Sigmoid colon (tissue), 6 donors: ENCODE measurements at regions not wholly inside any gene's neighbourhood (a gene's known extent, or its start where the extent isn't known, plus 50 kb on each side); places are given as distances from the start of the nearest gene placed in this dataset.
"Not testable (repeated sequence)": the region's sequence is repeated elsewhere in the genome, so short reads cannot be mapped to it uniquely, and the experiment has no call there.

Experiments used
- DNase-seq: peaks from one replicate; pipeline ENCODE4 v3.0.0-alpha.2; 2019
- H3K27ac ChIP-seq, 4 donors: fragments of 200-600 bp; sonication (generic); one replicate each; pipeline ENCODE4 v1.5.1; 2016 to 2019; ENCODE audit warnings: mild to moderate bottlenecking in 1 of 4
- H3K27me3 ChIP-seq, 3 donors: fragments of 200-600 bp; sonication (generic); one replicate each; pipeline ENCODE4 v1.5.1; 2019; ENCODE audit warnings: mild to moderate bottlenecking in 1 of 3
- H3K36me3 ChIP-seq, 4 donors: fragments of 200-600 bp; sonication (generic); one replicate each; pipeline ENCODE4 v1.5.1; 2016 to 2019
- H3K4me1 ChIP-seq, 4 donors: fragments of 200-600 bp; sonication (generic); one replicate each; pipeline ENCODE4 v1.5.1; 2017 to 2019
- H3K4me3 ChIP-seq, 4 donors: fragments of 200-600 bp; sonication (generic); one replicate each; pipeline ENCODE4 v1.5.1; 2017 to 2019; ENCODE audit warnings: mild to moderate bottlenecking in 2 of 4, moderate library complexity in 1 of 4
- H3K9me3 ChIP-seq, 4 donors: fragments of 200-600 bp in 3 of 4; sonication (generic) in 3 of 4; one replicate each; pipeline versions ENCODE4 v1.5.1 to v1.6.1; 2013 to 2019
- EP300 ChIP-seq, 4 donors: sonication (generic); formaldehyde crosslinking; IDR thresholded peaks; one replicate each; pipeline ENCODE4 v1.6.1; 2017; ENCODE audit warnings: antibody characterized with exemption in 4 of 4
- POLR2A ChIP-seq, 2 donors: fragments of 450-650 bp; IDR thresholded peaks; one replicate each; pipeline ENCODE4 v1.6.1; 2016; ENCODE audit warnings: antibody characterized with exemption in 2 of 2, mild to moderate bottlenecking in 2 of 2, moderate library complexity in 2 of 2
- POLR2AphosphoS5 ChIP-seq, 4 donors: sonication (generic); formaldehyde crosslinking; IDR thresholded peaks; one replicate each; pipeline ENCODE4 v1.6.1; 2017; ENCODE audit warnings: antibody characterized with exemption in 4 of 4
- WGBS, 2 donors: extraction: QIAGEN DNeasy Blood & Tissue Kit; methylation state at CpG; one replicate each; pipeline ENCODE4 v1.1.7; 2013; 5-methylcytosine and 5-hydroxymethylcytosine counted together
- intact Hi-C: fragments of 100-400 bp; cut with DNase I; formaldehyde crosslinking; loops from one replicate; pipeline ENCODE4 v1.15.1; 2023
- TF ChIP-seq, protein P1 (sequence below), 4 experiments: fragments of 450-650 bp in 3 of 4; fragments of 200-600 bp in 1 of 4; IDR thresholded peaks; one replicate each; pipeline ENCODE4 v1.5.1; 2016 to 2019; ENCODE audit warnings: antibody characterized with exemption in 4 of 4, mild to moderate bottlenecking in 3 of 4, moderate library complexity in 2 of 4
- donor health status: healthy with polysubstance abuse.
- donor health status: healthy.

DNA sequence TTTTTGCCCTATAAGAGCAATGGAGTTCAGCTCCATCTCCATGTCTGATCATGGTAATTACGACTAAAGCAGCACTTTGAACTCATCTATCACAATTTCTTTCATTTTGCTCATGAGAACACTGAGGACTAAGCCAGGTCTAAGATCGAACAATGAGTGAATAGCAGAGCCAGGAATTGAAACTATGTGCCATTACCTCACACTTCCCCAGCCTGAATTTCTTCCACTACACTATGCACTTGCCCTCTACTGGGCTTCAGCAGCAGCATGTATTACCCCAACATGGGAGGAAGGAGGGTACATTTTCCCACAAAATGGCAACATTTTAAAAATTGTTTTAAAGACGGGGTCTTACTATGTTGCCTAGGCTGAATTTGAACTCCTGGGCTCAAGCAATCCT, 274.7 kb upstream of the FGF13 start:
- DNase-seq = no peak
- 60 to 75% methylated on average over 3 of the region's 3 CpGs for WGBS, 2 donors
- Histone ChIP-seq H3K27me3 (no peaks in the 10 kb centered on the region), H3K4me1 (no peaks in the 10 kb centered on the region), H3K9me3 (no peaks in the 10 kb centered on the region), H3K4me3 (no peak overlapping the region), H3K36me3 (no peaks in the 10 kb centered on the region), H3K27ac (no peak overlapping the region)
- no peak for TF ChIP-seq POLR2A (IDR thresholded peaks at IDR 0.05)
- intact Hi-C loops = no loop called here

DNA sequence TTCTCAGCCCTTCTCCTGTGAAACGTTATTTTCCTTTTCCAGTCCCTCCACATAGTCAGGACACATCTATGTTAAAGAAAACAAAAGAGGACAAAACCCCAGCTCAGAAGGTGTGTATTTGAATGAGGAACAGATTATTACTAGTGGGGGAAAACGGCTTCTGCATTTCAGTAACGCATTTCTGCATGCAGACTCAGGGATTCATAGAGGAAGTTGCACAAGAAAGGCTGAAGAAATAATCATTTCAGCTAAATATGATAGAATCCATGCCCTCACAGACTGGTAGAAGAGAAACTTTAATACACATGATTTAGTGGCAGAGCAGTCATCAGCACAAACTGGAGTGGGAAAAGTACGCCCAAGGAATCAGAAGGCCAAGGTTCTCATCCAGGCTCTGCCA, 270.8 kb upstream of the FGF13 start:
- TF ChIP-seq EP300 (IDR thresholded peaks at IDR 0.05) (no peak), POLR2AphosphoS5 (IDR thresholded peaks at IDR 0.05) (no peak), POLR2A (IDR thresholded peaks at IDR 0.05) (no peak)
- TF ChIP-seq, protein P1, sequence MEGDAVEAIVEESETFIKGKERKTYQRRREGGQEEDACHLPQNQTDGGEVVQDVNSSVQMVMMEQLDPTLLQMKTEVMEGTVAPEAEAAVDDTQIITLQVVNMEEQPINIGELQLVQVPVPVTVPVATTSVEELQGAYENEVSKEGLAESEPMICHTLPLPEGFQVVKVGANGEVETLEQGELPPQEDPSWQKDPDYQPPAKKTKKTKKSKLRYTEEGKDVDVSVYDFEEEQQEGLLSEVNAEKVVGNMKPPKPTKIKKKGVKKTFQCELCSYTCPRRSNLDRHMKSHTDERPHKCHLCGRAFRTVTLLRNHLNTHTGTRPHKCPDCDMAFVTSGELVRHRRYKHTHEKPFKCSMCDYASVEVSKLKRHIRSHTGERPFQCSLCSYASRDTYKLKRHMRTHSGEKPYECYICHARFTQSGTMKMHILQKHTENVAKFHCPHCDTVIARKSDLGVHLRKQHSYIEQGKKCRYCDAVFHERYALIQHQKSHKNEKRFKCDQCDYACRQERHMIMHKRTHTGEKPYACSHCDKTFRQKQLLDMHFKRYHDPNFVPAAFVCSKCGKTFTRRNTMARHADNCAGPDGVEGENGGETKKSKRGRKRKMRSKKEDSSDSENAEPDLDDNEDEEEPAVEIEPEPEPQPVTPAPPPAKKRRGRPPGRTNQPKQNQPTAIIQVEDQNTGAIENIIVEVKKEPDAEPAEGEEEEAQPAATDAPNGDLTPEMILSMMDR (IDR thresholded peaks at IDR 0.05) = no peak
- Histone ChIP-seq H3K4me3 (no peak overlapping the region), H3K36me3 (no peaks in the 10 kb centered on the region), H3K27me3 (no peaks in the 10 kb centered on the region), H3K4me1 (no peaks in the 10 kb centered on the region), H3K9me3 (no peaks in the 10 kb centered on the region), H3K27ac (no peak overlapping the region)
- DNase-seq = no peak
- 59 to 72% methylated on average over 4 of the region's 4 CpGs for WGBS, 2 donors
- intact Hi-C loops = no loop called here

DNA sequence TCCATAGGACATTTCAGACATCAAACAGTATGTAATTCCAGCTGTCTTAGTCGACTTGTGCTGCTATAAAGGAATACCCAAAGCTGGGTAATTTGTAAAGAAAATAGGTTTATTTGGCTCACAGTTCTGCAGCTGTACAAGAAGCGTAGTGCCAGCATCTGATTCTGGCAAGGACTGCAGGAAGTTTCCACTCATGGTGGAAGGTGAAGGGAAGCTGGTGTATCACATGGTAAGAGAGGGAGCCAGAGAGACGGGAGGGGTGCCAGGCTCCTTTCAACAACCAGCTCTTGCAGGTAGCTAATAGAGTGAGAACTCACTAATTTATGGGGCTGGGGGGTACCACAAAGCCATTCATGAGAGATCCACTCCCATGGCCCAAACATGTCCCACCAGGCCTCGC, 253.0 kb upstream of the FGF13 start:
- Histone ChIP-seq H3K36me3 (no peaks in the 10 kb centered on the region), H3K4me3 (no peak overlapping the region), H3K4me1 (no peaks in the 10 kb centered on the region), H3K27ac (no peak overlapping the region), H3K27me3 (no peaks in the 10 kb centered on the region), H3K9me3 (no peaks in the 10 kb centered on the region)
- TF ChIP-seq EP300 (IDR thresholded peaks at IDR 0.05) (no peak), POLR2AphosphoS5 (IDR thresholded peaks at IDR 0.05) (no peak), POLR2A (IDR thresholded peaks at IDR 0.05) (no peak)
- TF ChIP-seq, protein P1 (IDR thresholded peaks at IDR 0.05) = no peak
- intact Hi-C loops = no loop called here
- no peak for DNase-seq
- WGBS, 2 donors = 57 to 78% methylated on average over 4 of the region's 4 CpGs

DNA sequence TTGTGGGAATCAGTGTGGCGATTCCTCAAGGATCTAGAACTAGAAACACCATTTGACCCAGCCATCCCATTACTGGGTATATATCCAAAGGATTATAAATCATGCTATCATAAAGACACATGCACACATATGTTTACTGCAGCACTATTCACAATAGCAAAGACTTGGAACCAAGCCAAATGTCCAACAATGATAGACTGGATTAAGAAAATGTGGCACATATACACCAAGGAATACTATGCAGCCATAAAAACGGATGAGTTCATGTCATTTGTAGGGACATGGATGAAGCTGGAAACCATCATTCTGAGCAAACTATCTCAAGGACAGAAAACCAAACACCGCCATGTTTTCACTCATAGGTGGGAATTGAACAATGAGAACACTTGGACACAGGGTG, 250.9 kb upstream of the FGF13 start:
- H3K27ac ChIP-seq, H3K9me3 ChIP-seq, H3K27me3 ChIP-seq, H3K36me3 ChIP-seq, H3K4me1 ChIP-seq, DNase-seq, intact Hi-C loops, H3K4me3 ChIP-seq: not testable (repeated sequence)
- WGBS, 2 donors = 84 to 88% methylated on average over 3 of the region's 3 CpGs

DNA sequence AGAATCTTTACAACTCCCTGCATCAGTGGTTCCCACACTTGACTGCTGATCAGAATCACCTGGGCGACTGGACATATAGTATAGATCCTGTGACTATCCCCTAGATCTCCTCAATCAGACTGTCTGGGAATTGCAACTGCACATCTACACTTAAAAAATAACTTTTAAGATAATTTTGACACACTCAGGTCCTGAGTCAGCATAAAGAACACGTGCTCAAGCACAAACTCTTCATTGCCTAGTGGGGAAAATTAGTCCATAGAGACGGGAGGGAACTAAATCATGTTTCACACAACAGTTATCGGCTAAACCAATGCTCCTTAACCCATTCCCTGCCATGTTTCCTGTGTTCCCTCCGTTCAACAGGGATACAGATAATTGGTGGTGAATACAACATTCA, 243.5 kb upstream of the FGF13 start:
- no peak overlapping the region for H3K4me3 ChIP-seq

DNA sequence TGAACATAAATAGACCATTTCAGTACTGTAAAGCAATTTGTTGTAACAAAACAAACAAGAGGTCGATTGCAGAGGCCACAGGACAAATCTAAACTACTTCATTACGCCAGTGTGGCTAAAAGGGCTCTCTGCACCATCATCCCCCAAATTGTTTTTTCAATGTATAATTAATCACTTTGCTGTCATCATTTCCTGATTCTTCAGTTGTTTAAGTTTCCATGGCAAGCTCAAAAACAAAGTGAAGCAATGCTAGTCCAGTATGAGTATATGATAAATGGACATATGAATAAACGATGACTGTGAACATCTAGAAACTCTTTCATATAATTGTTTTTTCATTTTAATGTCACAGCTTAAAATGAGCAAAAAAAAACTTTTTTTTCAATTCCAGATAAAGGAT, 235.4 kb upstream of the FGF13 start:
- WGBS, 2 donors = 52 to 58% methylated on average over 3 of the region's 3 CpGs
- Histone ChIP-seq H3K9me3 (no peaks in the 10 kb centered on the region), H3K4me3 (no peak overlapping the region), H3K4me1 (no peaks in the 10 kb centered on the region), H3K27ac (no peak overlapping the region), H3K36me3 (no peaks in the 10 kb centered on the region), H3K27me3 (no peaks in the 10 kb centered on the region)
- TF ChIP-seq, protein P1 (IDR thresholded peaks at IDR 0.05) = no peak
- TF ChIP-seq POLR2A (IDR thresholded peaks at IDR 0.05) (no peak), EP300 (IDR thresholded peaks at IDR 0.05) (no peak), POLR2AphosphoS5 (IDR thresholded peaks at IDR 0.05) (no peak)
- intact Hi-C loops = no loop called here
- DNase-seq = no peak

More for the DNA sequence above, 243.5 kb upstream of the FGF13 start:
- Histone ChIP-seq H3K27ac (no peak overlapping the region), H3K9me3 (no peaks in the 10 kb centered on the region), H3K4me1 (no peaks in the 10 kb centered on the region), H3K36me3 (no peaks in the 10 kb centered on the region), H3K27me3 (no peaks in the 10 kb centered on the region)
- TF ChIP-seq, protein P1 (IDR thresholded peaks at IDR 0.05) = no peak
- TF ChIP-seq EP300 (IDR thresholded peaks at IDR 0.05) = no peak
- TF ChIP-seq POLR2A (IDR thresholded peaks at IDR 0.05) = no peak
- DNase-seq = no peak
- intact Hi-C loops = no loop called here
- WGBS, 2 donors = 63 to 70% methylated on average over 5 of the region's 5 CpGs
